HG03175 (cell line): ENCODE measurements at regions not wholly inside any gene's neighbourhood (a gene's known extent, or its start where the extent isn't known, plus 50 kb on each side); places are given as distances from the start of the nearest gene placed in this dataset.

Experiments
- ATAC-seq: cut with Tn5 transposase; IDR thresholded peaks from one replicate; pipeline ENCODE4 v1.9.1; 2021; ENCODE audit warnings: mild to moderate bottlenecking, moderate library complexity; ENCODE audit not compliant: unreplicated experiment

GRCh38 chr15:61545763-61546162 lies 316.7 kb upstream of the RORA start:
- no peak for ATAC-seq

- no peak for ATAC-seq
Measured at GRCh38 chr15:61541516-61541915, 312.4 kb upstream of the RORA start.

GRCh38 chr15:61537337-61537736 lies 308.2 kb upstream of the RORA start:
- ATAC-seq: no peak

- no peak for ATAC-seq
Measured at GRCh38 chr15:61534986-61535385, 305.9 kb upstream of the RORA start.

GRCh38 chr15:61530769-61531168 lies 301.7 kb upstream of the RORA start:
- ATAC-seq: no peak

GRCh38 chr15:61528581-61528910 lies 299.4 kb upstream of the RORA start:
- no peak for ATAC-seq

- ATAC-seq: no peak
Measured at GRCh38 chr15:61527836-61528580, 298.9 kb upstream of the RORA start.

GRCh38 chr15:61524545-61524944 lies 295.4 kb upstream of the RORA start:
- no peak for ATAC-seq

GRCh38 chr15:61524086-61524485 lies 295.0 kb upstream of the RORA start:
- no peak for ATAC-seq

- ATAC-seq: no peak
Measured at GRCh38 chr15:61522411-61522810, 293.3 kb upstream of the RORA start.

GRCh38 chr15:61521953-61522352 lies 292.9 kb upstream of the RORA start:
- ATAC-seq: no peak

- ATAC-seq: no peak
Measured at GRCh38 chr15:61519296-61519695, 290.2 kb upstream of the RORA start.

- no peak for ATAC-seq
Measured at GRCh38 chr15:61518191-61518950, 289.3 kb upstream of the RORA start.

- ATAC-seq: no peak
Measured at GRCh38 chr15:61517776-61518175, 288.7 kb upstream of the RORA start.

- ATAC-seq: no peak
Measured at GRCh38 chr15:61517335-61517734, 288.2 kb upstream of the RORA start.

GRCh38 chr15:61511756-61512155 lies 282.7 kb upstream of the RORA start:
- ATAC-seq: no peak

- no peak for ATAC-seq
Measured at GRCh38 chr15:61511089-61511488, 282.0 kb upstream of the RORA start.

- ATAC-seq: no peak
Measured at GRCh38 chr15:61509327-61509840, 280.3 kb upstream of the RORA start.

- no peak for ATAC-seq
Measured at GRCh38 chr15:61503383-61503969, 274.4 kb upstream of the RORA start.

GRCh38 chr15:61501815-61502389 lies 272.8 kb upstream of the RORA start:
- ATAC-seq: no peak

- ATAC-seq: no peak
Measured at GRCh38 chr15:61500951-61501620, 272.0 kb upstream of the RORA start.
